ENCODE measurements at regions not wholly inside any gene's neighbourhood (a gene's known extent, or its start where the extent isn't known, plus 50 kb on each side); places are given as distances from the start of the nearest gene placed in this dataset.

- Histone ChIP-seq H3K4me1 (ENCODE audit: insufficient read depth, low read length, poor library complexity, severe bottlenecking) (no peaks in the 10 kb centered on the region), H3K27ac (ENCODE audit: low read depth, low read length, poor library complexity, severe bottlenecking) (no peak overlapping the region), H3K4me2 (ENCODE audit: low read length) (no peak overlapping the region), H3K79me2 (ENCODE audit: insufficient read depth, low read depth, low read length) (no peaks in the 10 kb centered on the region), H3K9me2 (ENCODE audit: insufficient read depth, low read length) (no peaks in the 10 kb centered on the region), H3K4me3 (ENCODE audit: low read depth, low read length, poor library complexity, severe bottlenecking) (no peak overlapping the region), H2AFZ (ENCODE audit: low read length) (no peak overlapping the region), H3K9me3 (ENCODE audit: low read length) (no peaks in the 10 kb centered on the region), H4K20me1 (ENCODE audit: insufficient read depth, low read length) (no peaks in the 10 kb centered on the region), H3K36me3 (ENCODE audit: insufficient read depth, low read length) (no peaks in the 10 kb centered on the region)
- TF ChIP-seq EZH2phosphoT487 (IDR thresholded peaks at IDR 0.05; ENCODE audit: borderline replicate concordance, low read depth, low read length) (no peak), CTCF (conservative IDR thresholded peaks at IDR 0.05; ENCODE audit: low read length) (no peak)
- intact Hi-C loops (cut with micrococcal nuclease; ENCODE audit: unreplicated experiment): no loop called here
- no peak for DNase-seq (ENCODE audit: low spot score)
- CTCF ChIA-PET (ENCODE audit: unreplicated experiment): no interaction called here
- BruUV-seq (replicated peaks): no TSS peak
- POLR2A ChIA-PET: interaction anchor here (0.6 kb wide), 1 partner anchor 38 kb away, joined by 3 read pairs; no protein-coding TSS in a partner anchor
These were observed 260.8 kb downstream of the TTC8 start for GRCh38 chr14:89085231-89085731.

GRCh38 chr14:89085737-89086382 lies 261.4 kb downstream of the TTC8 start:
- no peaks in the 10 kb centered on the region for H3K36me3 ChIP-seq (ENCODE audit: insufficient read depth, low read length)
- no peaks in the 10 kb centered on the region for H4K20me1 ChIP-seq (ENCODE audit: insufficient read depth, low read length)
- H3K4me3 ChIP-seq (ENCODE audit: low read depth, low read length, poor library complexity, severe bottlenecking): no peak overlapping the region
- H3K4me1 ChIP-seq (ENCODE audit: insufficient read depth, low read length, poor library complexity, severe bottlenecking): no peaks in the 10 kb centered on the region
- H2AFZ ChIP-seq (ENCODE audit: low read length): no peak overlapping the region
- no peaks in the 10 kb centered on the region for H3K9me3 ChIP-seq (ENCODE audit: low read length)
- ChIA-PET POLR2A (no interaction called here), CTCF (ENCODE audit: unreplicated experiment) (no interaction called here)
- no peak overlapping the region for H3K27ac ChIP-seq (ENCODE audit: low read depth, low read length, poor library complexity, severe bottlenecking)
- no peak for DNase-seq (ENCODE audit: low spot score)
- no TSS peak for BruUV-seq (replicated peaks)
- intact Hi-C loops (cut with micrococcal nuclease; ENCODE audit: unreplicated experiment): no loop called here
- TF ChIP-seq CTCF (conservative IDR thresholded peaks at IDR 0.05; ENCODE audit: low read length) (no peak), EZH2phosphoT487 (IDR thresholded peaks at IDR 0.05; ENCODE audit: borderline replicate concordance, low read depth, low read length) (no peak)
- no peaks in the 10 kb centered on the region for H3K9me2 ChIP-seq (ENCODE audit: insufficient read depth, low read length)
- no peak overlapping the region for H3K4me2 ChIP-seq (ENCODE audit: low read length)
- H3K79me2 ChIP-seq (ENCODE audit: insufficient read depth, low read depth, low read length): no peaks in the 10 kb centered on the region

- intact Hi-C loops (cut with micrococcal nuclease; ENCODE audit: unreplicated experiment): no loop called here
- no peak for TF ChIP-seq EZH2phosphoT487 (IDR thresholded peaks at IDR 0.05; ENCODE audit: borderline replicate concordance, low read depth, low read length)
- TF ChIP-seq CTCF (conservative IDR thresholded peaks at IDR 0.05; ENCODE audit: low read length): no peak
These were observed 264.1 kb downstream of the TTC8 start for GRCh38 chr14:89088530-89088929.

More at GRCh38 chr14:89088530-89088929, 264.1 kb downstream of the TTC8 start:
- no peaks in the 10 kb centered on the region for H4K20me1 ChIP-seq (ENCODE audit: insufficient read depth, low read length)
- no peaks in the 10 kb centered on the region for H3K36me3 ChIP-seq (ENCODE audit: insufficient read depth, low read length)
- H3K27ac ChIP-seq (ENCODE audit: low read depth, low read length, poor library complexity, severe bottlenecking): no peak overlapping the region
- no TSS peak for BruUV-seq (replicated peaks)
- POLR2A ChIA-PET: no interaction called here
- no peaks in the 10 kb centered on the region for H3K79me2 ChIP-seq (ENCODE audit: insufficient read depth, low read depth, low read length)
- no peaks in the 10 kb centered on the region for H3K9me2 ChIP-seq (ENCODE audit: insufficient read depth, low read length)
- CTCF ChIA-PET (ENCODE audit: unreplicated experiment): no interaction called here
- DNase-seq (ENCODE audit: low spot score): no peak
- no peaks in the 10 kb centered on the region for H3K4me1 ChIP-seq (ENCODE audit: insufficient read depth, low read length, poor library complexity, severe bottlenecking)
- no peak overlapping the region for H3K4me2 ChIP-seq (ENCODE audit: low read length)
- no peak overlapping the region for H2AFZ ChIP-seq (ENCODE audit: low read length)
- no peaks in the 10 kb centered on the region for H3K9me3 ChIP-seq (ENCODE audit: low read length)
- H3K4me3 ChIP-seq (ENCODE audit: low read depth, low read length, poor library complexity, severe bottlenecking): no peak overlapping the region
